ENCODE measurements at regions not wholly inside any gene's neighbourhood (a gene's known extent, or its start where the extent isn't known, plus 50 kb on each side); places are given as distances from the start of the nearest gene placed in this dataset.

GRCh38 chr6:8736156-8736895 is 301.0 kb upstream of the SLC35B3 start:
- TF ChIP-seq CTCF (IDR thresholded peaks at IDR 0.05; ENCODE audit: insufficient read depth, low read depth, low read length) (no peak), EZH2 (IDR thresholded peaks at IDR 0.05; ENCODE audit: insufficient read depth, low read length) (no peak)
